Endodermal cell (in vitro differentiated cells): ENCODE measurements at regions not wholly inside any gene's neighbourhood (a gene's known extent, or its start where the extent isn't known, plus 50 kb on each side); places are given as distances from the start of the nearest gene placed in this dataset.

Experiments
- DNase-seq: peaks from one replicate; pipeline ENCODE4 v3.0.0-alpha.2; 2017
- H3K27ac ChIP-seq: 2 replicates; pipeline ENCODE4 v1.5.1; 2013; ENCODE audit warnings: mild to moderate bottlenecking, low read depth, low read length, moderate library complexity
- H3K27me3 ChIP-seq: 2 replicates; pipeline ENCODE4 v1.6.1; 2013; ENCODE audit warnings: mild to moderate bottlenecking, low read length, moderate library complexity; ENCODE audit not compliant: insufficient read depth, control insufficient read depth, poor library complexity, severe bottlenecking
- H3K36me3 ChIP-seq: 2 replicates; pipeline ENCODE4 v1.7.0; 2013; ENCODE audit warnings: mild to moderate bottlenecking, low read length, moderate library complexity; ENCODE audit not compliant: control insufficient read depth, insufficient read depth
- H3K4me1 ChIP-seq: one replicate; pipeline ENCODE4 v1.7.0; 2013; ENCODE audit warnings: low read length; ENCODE audit not compliant: control insufficient read depth, insufficient read depth
- H3K4me3 ChIP-seq: 2 replicates; pipeline ENCODE4 v1.5.1; 2013; ENCODE audit warnings: mild to moderate bottlenecking, low read length, moderate library complexity
- H3K9ac ChIP-seq: 2 replicates; pipeline ENCODE4 v1.6.1; 2013; ENCODE audit warnings: mild to moderate bottlenecking, low read length, moderate library complexity; ENCODE audit not compliant: poor library complexity, severe bottlenecking; ENCODE audit errors: extremely low read depth
- H3K9me3 ChIP-seq: 2 replicates; pipeline ENCODE4 v1.6.1; 2013; ENCODE audit warnings: mild to moderate bottlenecking, low read length, moderate library complexity; ENCODE audit not compliant: control insufficient read depth
- H3K27ac Mint-ChIP-seq: 2 replicates; pipeline ENCODE4 v1.8.0; 2020; ENCODE audit warnings: mixed read lengths
- H3K27me3 Mint-ChIP-seq: 2 replicates; pipeline ENCODE4 v1.8.0; 2021; ENCODE audit warnings: mild to moderate bottlenecking, mixed read lengths; ENCODE audit not compliant: insufficient read depth
- H3K36me3 Mint-ChIP-seq: 2 replicates; pipeline ENCODE4 v1.8.0; 2020; ENCODE audit warnings: low read depth, mixed read lengths
- H3K4me1 Mint-ChIP-seq: 2 replicates; pipeline ENCODE4 v1.8.0; 2020; ENCODE audit warnings: mixed read lengths
- H3K4me3 Mint-ChIP-seq: 2 replicates; pipeline ENCODE4 v1.8.0; 2020; ENCODE audit warnings: mild to moderate bottlenecking, moderate library complexity, mixed read lengths
- H3K9me3 Mint-ChIP-seq: 2 replicates; pipeline ENCODE4 v1.8.0; 2020; ENCODE audit warnings: mild to moderate bottlenecking, mixed read lengths
- CTCF ChIP-seq: fragments of 200-600 bp; sonication (generic); conservative IDR thresholded peaks from 2 replicates; pipeline ENCODE4 v1.5.0; 2021; ENCODE audit warnings: antibody characterized with exemption, mild to moderate bottlenecking
- WGBS, 2 experiments: methylation state at CpG; one replicate each; pipeline versions ENCODE4 v1.1.5 to v1.1.7; 2013; ENCODE audit warnings: missing lambda C conversion rate in 2 of 2, mixed read lengths in 1 of 2; ENCODE audit not compliant: insufficient coverage in 1 of 2, insufficient read length in 1 of 2; 5-methylcytosine and 5-hydroxymethylcytosine counted together

DNA sequence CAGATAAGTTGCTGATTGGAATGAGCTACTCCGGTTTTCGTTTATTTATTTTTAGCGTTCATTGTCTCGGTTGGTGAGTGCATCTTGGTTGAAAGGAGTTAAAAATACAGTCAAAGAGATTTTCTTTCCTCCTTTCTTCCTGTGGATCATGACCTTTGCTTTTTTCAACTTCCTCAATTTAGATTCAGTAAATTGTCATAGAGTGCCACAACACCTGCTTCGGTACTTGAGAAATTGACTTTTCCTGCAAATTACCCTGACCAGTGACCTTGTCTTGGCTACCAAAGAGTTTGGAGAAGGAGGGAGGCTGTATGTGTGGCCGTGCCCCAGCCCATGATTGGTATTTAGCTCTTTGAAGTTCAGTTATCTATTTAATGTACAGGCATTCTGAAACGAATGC, 128.7 kb downstream of the FAM204A start:
- no peak overlapping the region for H3K27ac Mint-ChIP-seq
- no peak overlapping the region for H3K4me3 Mint-ChIP-seq
- DNase-seq = no peak
- 86 to 100% methylated on average over 1 to 7 of the region's 7 CpGs for WGBS, 2 experiments
- no peak for TF ChIP-seq CTCF
- Histone ChIP-seq H3K4me1 (peaks cover 2% of the 10 kb centered on the region), H3K9ac (no peak overlapping the region), H3K27ac (no peak overlapping the region), H3K9me3 (no peaks in the 10 kb centered on the region), H3K4me3 (peak overlapping the region; percentile 10), H3K36me3 (no peaks in the 10 kb centered on the region), H3K27me3 (no peaks in the 10 kb centered on the region)
- H3K4me1 Mint-ChIP-seq = peaks cover 15% of the 10 kb centered on the region
- H3K9me3 Mint-ChIP-seq = no peaks in the 10 kb centered on the region
- no peaks in the 10 kb centered on the region for H3K36me3 Mint-ChIP-seq
- H3K27me3 Mint-ChIP-seq = peaks cover 6% of the 10 kb centered on the region

DNA sequence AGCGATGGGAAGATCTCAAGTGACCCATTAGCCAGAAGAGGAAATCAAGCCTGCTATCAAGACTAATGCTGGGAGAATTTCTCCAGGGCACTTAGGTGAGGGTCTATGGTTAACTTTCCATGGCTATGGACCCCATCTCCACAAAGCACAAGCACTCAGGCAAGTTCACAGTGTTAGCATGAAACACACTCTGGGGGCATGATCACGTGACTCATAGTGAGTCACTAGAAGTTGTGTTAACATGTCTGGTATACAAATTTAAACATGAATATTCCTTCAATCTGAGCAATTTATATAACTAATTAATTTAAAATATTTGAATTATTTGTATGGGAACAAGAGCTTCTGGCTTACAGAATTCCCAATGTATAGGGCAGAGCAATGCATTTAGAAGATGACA, 131.8 kb downstream of the FAM204A start:
- no peak overlapping the region for H3K4me3 Mint-ChIP-seq
- H3K9me3 ChIP-seq = no peaks in the 10 kb centered on the region
- H3K9me3 Mint-ChIP-seq = no peaks in the 10 kb centered on the region

GRCh38 chr10:118209215-118209614, 132.9 kb downstream of the FAM204A start:
- H3K27me3 Mint-ChIP-seq = peaks cover 1% of the 10 kb centered on the region
- DNase-seq = no peak

More for the DNA sequence above, 131.8 kb downstream of the FAM204A start:
- TF ChIP-seq CTCF = no peak
- H3K27ac ChIP-seq = no peak overlapping the region
- no peak overlapping the region for H3K4me3 ChIP-seq
- peaks cover 2% of the 10 kb centered on the region for H3K4me1 ChIP-seq
- WGBS, 2 experiments = 92 to 100% methylated on average over 1 to 2 of the region's 2 CpGs
- H3K36me3 Mint-ChIP-seq = no peaks in the 10 kb centered on the region
- no peaks in the 10 kb centered on the region for H3K36me3 ChIP-seq
- no peak overlapping the region for H3K27ac Mint-ChIP-seq
- H3K4me1 Mint-ChIP-seq = peaks cover 15% of the 10 kb centered on the region
- H3K9ac ChIP-seq = no peak overlapping the region
- DNase-seq = no peak
- H3K27me3 Mint-ChIP-seq = peaks cover 1% of the 10 kb centered on the region
- H3K27me3 ChIP-seq = no peaks in the 10 kb centered on the region

More at GRCh38 chr10:118209215-118209614, 132.9 kb downstream of the FAM204A start:
- peaks cover 2% of the 10 kb centered on the region for H3K4me1 ChIP-seq
- H3K27me3 ChIP-seq = no peaks in the 10 kb centered on the region
- Mint-ChIP-seq H3K4me1 (peaks cover 19% of the 10 kb centered on the region), H3K9me3 (no peaks in the 10 kb centered on the region), H3K27ac (no peak overlapping the region), H3K36me3 (no peaks in the 10 kb centered on the region), H3K4me3 (no peak overlapping the region)
- no peaks in the 10 kb centered on the region for H3K36me3 ChIP-seq
- no peak overlapping the region for H3K4me3 ChIP-seq
- H3K27ac ChIP-seq = peak overlapping the region; percentile 28
- 76 to 96% methylated on average over 2 to 4 of the region's 4 CpGs for WGBS, 2 experiments
- H3K9ac ChIP-seq = no peak overlapping the region
- H3K9me3 ChIP-seq = no peaks in the 10 kb centered on the region
- no peak for TF ChIP-seq CTCF
